ENCODE measurements at regions not wholly inside any gene's neighbourhood (a gene's known extent, or its start where the extent isn't known, plus 50 kb on each side); places are given as distances from the start of the nearest gene placed in this dataset.

GRCh38 chr21:41634858-41635257 lies 126.9 kb upstream of the TMPRSS2 start:
- Histone ChIP-seq H3K9me3 (ENCODE audit: control insufficient read depth, low read depth, low read length) (no peaks in the 10 kb centered on the region), H3K9ac (ENCODE audit: low read length) (no peak overlapping the region), H3K27ac (ENCODE audit: low read length) (no peak overlapping the region), H3K4me3 (ENCODE audit: low read length) (no peak overlapping the region), H3K36me3 (ENCODE audit: control insufficient read depth, low read depth, low read length) (no peaks in the 10 kb centered on the region), H3K27me3 (ENCODE audit: control insufficient read depth, insufficient read depth, low read length) (no peaks in the 10 kb centered on the region), H3K4me1 (ENCODE audit: control insufficient read depth, low read depth, low read length) (no peaks in the 10 kb centered on the region)

GRCh38 chr21:41634211-41634694 lies 126.3 kb upstream of the TMPRSS2 start:
- Histone ChIP-seq H3K9me3 (ENCODE audit: control insufficient read depth, low read depth, low read length) (no peaks in the 10 kb centered on the region), H3K4me3 (ENCODE audit: low read length) (no peak overlapping the region), H3K36me3 (ENCODE audit: control insufficient read depth, low read depth, low read length) (no peaks in the 10 kb centered on the region), H3K27ac (ENCODE audit: low read length) (no peak overlapping the region), H3K27me3 (ENCODE audit: control insufficient read depth, insufficient read depth, low read length) (no peaks in the 10 kb centered on the region), H3K9ac (ENCODE audit: low read length) (no peak overlapping the region), H3K4me1 (ENCODE audit: control insufficient read depth, low read depth, low read length) (no peaks in the 10 kb centered on the region)

- H3K9me3 ChIP-seq (ENCODE audit: control insufficient read depth, low read depth, low read length): no peaks in the 10 kb centered on the region
- no peak overlapping the region for H3K9ac ChIP-seq (ENCODE audit: low read length)
- H3K27me3 ChIP-seq (ENCODE audit: control insufficient read depth, insufficient read depth, low read length): no peaks in the 10 kb centered on the region
- no peaks in the 10 kb centered on the region for H3K4me1 ChIP-seq (ENCODE audit: control insufficient read depth, low read depth, low read length)
- no peaks in the 10 kb centered on the region for H3K36me3 ChIP-seq (ENCODE audit: control insufficient read depth, low read depth, low read length)
- H3K27ac ChIP-seq (ENCODE audit: low read length): no peak overlapping the region
- no peak overlapping the region for H3K4me3 ChIP-seq (ENCODE audit: low read length)
Observed at GRCh38 chr21:41633627-41634026, 125.7 kb upstream of the TMPRSS2 start.

GRCh38 chr21:41632748-41633475 lies 125.0 kb upstream of the TMPRSS2 start:
- H3K9ac ChIP-seq (ENCODE audit: low read length): no peak overlapping the region
- no peaks in the 10 kb centered on the region for H3K36me3 ChIP-seq (ENCODE audit: control insufficient read depth, low read depth, low read length)
- H3K27me3 ChIP-seq (ENCODE audit: control insufficient read depth, insufficient read depth, low read length): no peaks in the 10 kb centered on the region
- H3K4me3 ChIP-seq (ENCODE audit: low read length): no peak overlapping the region
- no peak overlapping the region for H3K27ac ChIP-seq (ENCODE audit: low read length)
- H3K9me3 ChIP-seq (ENCODE audit: control insufficient read depth, low read depth, low read length): no peaks in the 10 kb centered on the region
- no peaks in the 10 kb centered on the region for H3K4me1 ChIP-seq (ENCODE audit: control insufficient read depth, low read depth, low read length)

GRCh38 chr21:41631564-41632461 lies 123.9 kb upstream of the TMPRSS2 start:
- Histone ChIP-seq H3K27ac (ENCODE audit: low read length) (no peak overlapping the region), H3K9me3 (ENCODE audit: control insufficient read depth, low read depth, low read length) (no peaks in the 10 kb centered on the region), H3K4me1 (ENCODE audit: control insufficient read depth, low read depth, low read length) (no peaks in the 10 kb centered on the region), H3K27me3 (ENCODE audit: control insufficient read depth, insufficient read depth, low read length) (no peaks in the 10 kb centered on the region), H3K4me3 (ENCODE audit: low read length) (no peak overlapping the region), H3K9ac (ENCODE audit: low read length) (no peak overlapping the region), H3K36me3 (ENCODE audit: control insufficient read depth, low read depth, low read length) (no peaks in the 10 kb centered on the region)

- Histone ChIP-seq H3K27me3 (ENCODE audit: control insufficient read depth, insufficient read depth, low read length) (no peaks in the 10 kb centered on the region), H3K9me3 (ENCODE audit: control insufficient read depth, low read depth, low read length) (no peaks in the 10 kb centered on the region), H3K4me1 (ENCODE audit: control insufficient read depth, low read depth, low read length) (no peaks in the 10 kb centered on the region), H3K4me3 (ENCODE audit: low read length) (no peak overlapping the region), H3K36me3 (ENCODE audit: control insufficient read depth, low read depth, low read length) (no peaks in the 10 kb centered on the region), H3K9ac (ENCODE audit: low read length) (no peak overlapping the region), H3K27ac (ENCODE audit: low read length) (no peak overlapping the region)
Observed at GRCh38 chr21:41630917-41631316, 123.0 kb upstream of the TMPRSS2 start.

GRCh38 chr21:41630249-41630648 lies 122.3 kb upstream of the TMPRSS2 start:
- H3K36me3 ChIP-seq (ENCODE audit: control insufficient read depth, low read depth, low read length): no peaks in the 10 kb centered on the region
- no peak overlapping the region for H3K9ac ChIP-seq (ENCODE audit: low read length)
- no peaks in the 10 kb centered on the region for H3K4me1 ChIP-seq (ENCODE audit: control insufficient read depth, low read depth, low read length)
- H3K27me3 ChIP-seq (ENCODE audit: control insufficient read depth, insufficient read depth, low read length): no peaks in the 10 kb centered on the region
- no peaks in the 10 kb centered on the region for H3K9me3 ChIP-seq (ENCODE audit: control insufficient read depth, low read depth, low read length)
- no peak overlapping the region for H3K27ac ChIP-seq (ENCODE audit: low read length)
- H3K4me3 ChIP-seq (ENCODE audit: low read length): no peak overlapping the region

- Histone ChIP-seq H3K27me3 (ENCODE audit: control insufficient read depth, insufficient read depth, low read length) (no peaks in the 10 kb centered on the region), H3K4me3 (ENCODE audit: low read length) (no peak overlapping the region), H3K9me3 (ENCODE audit: control insufficient read depth, low read depth, low read length) (no peaks in the 10 kb centered on the region), H3K36me3 (ENCODE audit: control insufficient read depth, low read depth, low read length) (no peaks in the 10 kb centered on the region), H3K27ac (ENCODE audit: low read length) (no peak overlapping the region), H3K9ac (ENCODE audit: low read length) (no peak overlapping the region), H3K4me1 (ENCODE audit: control insufficient read depth, low read depth, low read length) (no peaks in the 10 kb centered on the region)
Observed at GRCh38 chr21:41628256-41628655, 120.3 kb upstream of the TMPRSS2 start.

GRCh38 chr21:41627428-41627827 lies 119.5 kb upstream of the TMPRSS2 start:
- no peaks in the 10 kb centered on the region for H3K36me3 ChIP-seq (ENCODE audit: control insufficient read depth, low read depth, low read length)
- no peaks in the 10 kb centered on the region for H3K9me3 ChIP-seq (ENCODE audit: control insufficient read depth, low read depth, low read length)
- no peak overlapping the region for H3K27ac ChIP-seq (ENCODE audit: low read length)
- no peak overlapping the region for H3K4me3 ChIP-seq (ENCODE audit: low read length)
- H3K27me3 ChIP-seq (ENCODE audit: control insufficient read depth, insufficient read depth, low read length): no peaks in the 10 kb centered on the region
- H3K9ac ChIP-seq (ENCODE audit: low read length): no peak overlapping the region
- no peaks in the 10 kb centered on the region for H3K4me1 ChIP-seq (ENCODE audit: control insufficient read depth, low read depth, low read length)

GRCh38 chr21:41626021-41626420 lies 118.1 kb upstream of the TMPRSS2 start:
- H3K36me3 ChIP-seq (ENCODE audit: control insufficient read depth, low read depth, low read length): no peaks in the 10 kb centered on the region
- no peaks in the 10 kb centered on the region for H3K9me3 ChIP-seq (ENCODE audit: control insufficient read depth, low read depth, low read length)
- no peaks in the 10 kb centered on the region for H3K27me3 ChIP-seq (ENCODE audit: control insufficient read depth, insufficient read depth, low read length)
- no peak overlapping the region for H3K27ac ChIP-seq (ENCODE audit: low read length)
- H3K4me3 ChIP-seq (ENCODE audit: low read length): no peak overlapping the region
- H3K9ac ChIP-seq (ENCODE audit: low read length): no peak overlapping the region
- H3K4me1 ChIP-seq (ENCODE audit: control insufficient read depth, low read depth, low read length): no peaks in the 10 kb centered on the region

- no peak overlapping the region for H3K4me3 ChIP-seq (ENCODE audit: low read length)
- no peaks in the 10 kb centered on the region for H3K4me1 ChIP-seq (ENCODE audit: control insufficient read depth, low read depth, low read length)
- no peaks in the 10 kb centered on the region for H3K9me3 ChIP-seq (ENCODE audit: control insufficient read depth, low read depth, low read length)
- H3K9ac ChIP-seq (ENCODE audit: low read length): no peak overlapping the region
- H3K36me3 ChIP-seq (ENCODE audit: control insufficient read depth, low read depth, low read length): no peaks in the 10 kb centered on the region
- no peaks in the 10 kb centered on the region for H3K27me3 ChIP-seq (ENCODE audit: control insufficient read depth, insufficient read depth, low read length)
- H3K27ac ChIP-seq (ENCODE audit: low read length): no peak overlapping the region
Observed at GRCh38 chr21:41625428-41625827, 117.5 kb upstream of the TMPRSS2 start.

Measured in iPS-18a (cell line).